IMR-90 (cell line): ENCODE measurements at regions not wholly inside any gene's neighbourhood (a gene's known extent, or its start where the extent isn't known, plus 50 kb on each side); places are given as distances from the start of the nearest gene placed in this dataset.

Experiments used
- ATAC-seq: fragments of 200-7000 bp; cut with Tn5 transposase; 2 replicates; pipeline ENCODE4 v1.9.1; 2020; ENCODE audit warnings: low read depth, mild to moderate bottlenecking, moderate library complexity
- BruUV-seq: library from RNA; stranded (reverse); fragments of 400-500 nt; replicated peaks from 2 replicates; lab custom pipeline; 2021; lab: Mats Ljungman, UMichigan
- CTCF ChIA-PET: fragments of 300-600 bp; formaldehyde crosslinking; extraction: SDS; loops from one replicate; lab custom pipeline; 2021; ENCODE audit warnings: antibody characterized with exemption; lab: Yijun Ruan, JAX
- POLR2A ChIA-PET: fragments of 300-600 bp; sonication (Branson Sonifier 250); formaldehyde crosslinking; loops from one replicate; lab custom pipeline; 2022; ENCODE audit warnings: antibody characterized with exemption; ENCODE audit not compliant: unreplicated experiment; lab: Charles Lee
- DNase-seq: peaks from one replicate; pipeline ENCODE4 v3.0.0; 2013
- H2AFZ ChIP-seq: replicated peaks from 2 replicates; pipeline ENCODE3; 2013; ENCODE audit warnings: low read length, mild to moderate bottlenecking; ENCODE audit not compliant: poor library complexity
- H2AK5ac ChIP-seq: 2 replicates; pipeline ENCODE4 v1.6.1; 2013; ENCODE audit warnings: low read depth, low read length, inconsistent platforms
- H2AK9ac ChIP-seq: replicated peaks from 2 replicates; pipeline ENCODE3; 2013; ENCODE audit warnings: mild to moderate bottlenecking, low read depth, low read length, moderate library complexity; ENCODE audit not compliant: poor library complexity
- H2BK120ac ChIP-seq: 2 replicates; pipeline ENCODE4 v1.6.1; 2013; ENCODE audit warnings: low read depth, low read length, inconsistent platforms
- H2BK15ac ChIP-seq: 3 replicates; pipeline ENCODE4 v1.6.1; 2013; ENCODE audit warnings: low read depth, low read length, inconsistent platforms
- H2BK20ac ChIP-seq: 2 replicates; pipeline ENCODE4 v1.6.1; 2013; ENCODE audit warnings: low read depth, mild to moderate bottlenecking, inconsistent platforms, low read length, moderate library complexity
- H2BK5ac ChIP-seq: 2 replicates; pipeline ENCODE4 v1.6.1; 2013; ENCODE audit warnings: mild to moderate bottlenecking, low read depth, low read length, inconsistent platforms; ENCODE audit not compliant: poor library complexity, severe bottlenecking
- H3K14ac ChIP-seq: replicated peaks from 2 replicates; pipeline ENCODE4 v1.6.1; 2013; ENCODE audit warnings: low read depth, low read length, inconsistent platforms
- H3K18ac ChIP-seq: 2 replicates; pipeline ENCODE4 v1.6.1; 2013; ENCODE audit warnings: low read depth, low read length, control low read depth
- H3K23ac ChIP-seq: 2 replicates; pipeline ENCODE4 v1.6.1; 2013; ENCODE audit warnings: low read depth, low read length, inconsistent platforms
- H3K27ac ChIP-seq: 2 replicates; pipeline ENCODE4 v1.5.1; 2013; ENCODE audit warnings: mild to moderate bottlenecking, control low read depth, low read length; ENCODE audit not compliant: insufficient read depth
- H3K27me3 ChIP-seq: 2 replicates; pipeline ENCODE4 v1.6.1; 2013; ENCODE audit warnings: low read length; ENCODE audit not compliant: control insufficient read depth, insufficient read depth
- H3K36me3 ChIP-seq: 2 replicates; pipeline ENCODE4 v1.6.1; 2013; ENCODE audit warnings: low read length, mixed read lengths; ENCODE audit not compliant: control insufficient read depth, insufficient read depth
- H3K4ac ChIP-seq: 2 replicates; pipeline ENCODE4 v1.6.1; 2013; ENCODE audit warnings: low read depth, low read length, inconsistent platforms
- H3K4me1 ChIP-seq: 2 replicates; pipeline ENCODE4 v1.6.1; 2013; ENCODE audit warnings: low read length, mixed read lengths; ENCODE audit not compliant: control insufficient read depth, insufficient read depth
- H3K4me2 ChIP-seq: 2 replicates; pipeline ENCODE4 v1.6.1; 2013; ENCODE audit warnings: low read depth, mild to moderate bottlenecking, control low read depth, low read length, moderate library complexity
- H3K4me3 ChIP-seq: 2 replicates; pipeline ENCODE4 v1.5.1; 2013; ENCODE audit warnings: low read depth, mild to moderate bottlenecking, control low read depth, low read length, moderate library complexity; ENCODE audit not compliant: insufficient read depth
- H3K56ac ChIP-seq: 2 replicates; pipeline ENCODE4 v1.6.1; 2013; ENCODE audit warnings: low read length, inconsistent platforms; ENCODE audit not compliant: insufficient read depth; ENCODE audit errors: extremely low read depth
- H3K79me1 ChIP-seq, 2 experiments: 2 replicates each; pipeline ENCODE4 v1.6.1; 2013; ENCODE audit warnings: low read length in 2 of 2, inconsistent platforms in 1 of 2, low read depth in 1 of 2
- H3K9ac ChIP-seq: 2 replicates; pipeline ENCODE4 v1.6.1; 2013; ENCODE audit warnings: low read depth, low read length, control low read depth
- H3K9me1 ChIP-seq: 2 replicates; pipeline ENCODE4 v1.6.1; 2013; ENCODE audit warnings: low read length, inconsistent platforms; ENCODE audit not compliant: insufficient read depth
- H3K9me3 ChIP-seq: 2 replicates; pipeline ENCODE4 v1.6.1; 2013; ENCODE audit warnings: low read length; ENCODE audit not compliant: control insufficient read depth, insufficient read depth
- H4K20me1 ChIP-seq: 2 replicates; pipeline ENCODE4 v1.6.1; 2013; ENCODE audit warnings: low read length, inconsistent platforms; ENCODE audit not compliant: insufficient read depth
- H4K5ac ChIP-seq: 2 replicates; pipeline ENCODE4 v1.6.1; 2013; ENCODE audit warnings: mild to moderate bottlenecking, low read depth, low read length, control low read depth
- H4K8ac ChIP-seq, 2 experiments: 2 replicates each; pipeline ENCODE4 v1.6.1; 2013; ENCODE audit warnings: low read depth in 2 of 2, low read length in 2 of 2, control low read depth in 1 of 2, inconsistent platforms in 1 of 2
- H4K91ac ChIP-seq: 2 replicates; pipeline ENCODE4 v1.6.1; 2013; ENCODE audit warnings: low read depth, low read length, inconsistent platforms; ENCODE audit not compliant: insufficient read depth
- BHLHE40 ChIP-seq: fragments of 150-350 bp; IDR thresholded peaks from 2 replicates; pipeline ENCODE4 v1.6.1; 2016; ENCODE audit warnings: mild to moderate bottlenecking, low read depth, low read length
- CEBPB ChIP-seq: IDR thresholded peaks from 2 replicates; pipeline ENCODE4 v1.6.1; 2012; ENCODE audit warnings: low read depth, low read length, improper control_type of control experiment
- CHD1 ChIP-seq: IDR thresholded peaks from 2 replicates; pipeline ENCODE4 v1.6.1; 2012; ENCODE audit warnings: low read depth, low read length, improper control_type of control experiment
- CTCF ChIP-seq: conservative IDR thresholded peaks from 2 replicates; pipeline ENCODE4 v1.5.1; 2012; ENCODE audit warnings: mild to moderate bottlenecking, low read depth, low read length, improper control_type of control experiment
- ELK1 ChIP-seq: fragments of 150-350 bp; IDR thresholded peaks from 2 replicates; pipeline ENCODE4 v1.6.1; 2016; ENCODE audit warnings: low read depth, mild to moderate bottlenecking, low read length, moderate library complexity, borderline replicate concordance
- FOS ChIP-seq: fragments of 150-350 bp; IDR thresholded peaks from 2 replicates; pipeline ENCODE4 v1.6.1; 2016; ENCODE audit warnings: low read depth, low read length
- MAFK ChIP-seq: IDR thresholded peaks from 2 replicates; pipeline ENCODE4 v1.6.1; 2012; ENCODE audit warnings: low read depth, low read length, improper control_type of control experiment
- MAZ ChIP-seq: IDR thresholded peaks from 2 replicates; pipeline ENCODE4 v1.6.1; 2012; ENCODE audit warnings: low read depth, mild to moderate bottlenecking, low read length, improper control_type of control experiment, moderate library complexity, borderline replicate concordance
- MXI1 ChIP-seq: IDR thresholded peaks from 2 replicates; pipeline ENCODE4 v1.6.1; 2012; ENCODE audit warnings: low read depth, mild to moderate bottlenecking, low read length, moderate library complexity, borderline replicate concordance
- NFE2L2 ChIP-seq: fragments of 150-350 bp; IDR thresholded peaks from 2 replicates; pipeline ENCODE4 v1.6.1; 2016; ENCODE audit warnings: low read depth, mild to moderate bottlenecking, low read length
- POLR2A ChIP-seq: IDR thresholded peaks from 2 replicates; pipeline ENCODE4 v1.6.1; 2012; ENCODE audit warnings: mild to moderate bottlenecking, low read depth, low read length
- RAD21 ChIP-seq: IDR thresholded peaks from 2 replicates; pipeline ENCODE4 v1.6.1; 2012; ENCODE audit warnings: low read length, improper control_type of control experiment
- RCOR1 ChIP-seq: IDR thresholded peaks from 2 replicates; pipeline ENCODE4 v1.6.1; 2012; ENCODE audit warnings: mild to moderate bottlenecking, low read length, improper control_type of control experiment; ENCODE audit not compliant: insufficient replicate concordance
- RFX5 ChIP-seq: IDR thresholded peaks from 2 replicates; pipeline ENCODE4 v1.8.0; 2012; ENCODE audit warnings: low read depth, mild to moderate bottlenecking, low read length, moderate library complexity
- SMC3 ChIP-seq: fragments of 150-350 bp; IDR thresholded peaks from 2 replicates; pipeline ENCODE4 v1.6.1; 2016; ENCODE audit warnings: low read depth, mild to moderate bottlenecking, antibody characterized with exemption, low read length, moderate library complexity
- USF2 ChIP-seq: fragments of 150-350 bp; IDR thresholded peaks from 2 replicates; pipeline ENCODE4 v1.6.1; 2017; ENCODE audit warnings: mild to moderate bottlenecking, antibody characterized with exemption, low read length, low read depth
- WGBS, 2 experiments: methylation state at CpG; one replicate each; pipeline versions ENCODE4 v1.1.5 to v1.1.7; 2013; ENCODE audit warnings: missing lambda C conversion rate in 2 of 2; ENCODE audit not compliant: insufficient read length in 1 of 2; ENCODE audit errors: extremely low coverage in 2 of 2; 5-methylcytosine and 5-hydroxymethylcytosine counted together
- dilution Hi-C: fragments of 300-500 bp; cut with HindIII; formaldehyde crosslinking; loops from one replicate; pipeline ENCODE4 v1.14.3; 2018; ENCODE audit warnings: low sequenced_read_pairs; ENCODE audit not compliant: unreplicated experiment
- in situ Hi-C: fragments of 300-500 bp; cut with MboI; formaldehyde crosslinking; loops from 3 replicates; pipeline ENCODE4 v1.14.3; 2019; ENCODE audit warnings: low sequenced_read_pairs, inconsistent platforms, mixed read lengths
- intact Hi-C: fragments of 100-400 bp; cut with micrococcal nuclease; formaldehyde crosslinking; loops from 2 replicates; pipeline ENCODE4 v1.10.0; 2022

- H3K4ac ChIP-seq, result no peak overlapping the region
- H2BK15ac ChIP-seq, result no peak overlapping the region
- ChIA-PET CTCF (no interaction called here), POLR2A (no interaction called here)
- dilution Hi-C loops, result no loop called here
- BruUV-seq, result no TSS peak
- ATAC-seq (no peak), DNase-seq (no peak)
- H4K20me1 ChIP-seq, result no peaks in the 10 kb centered on the region
- H3K23ac ChIP-seq, result no peak overlapping the region
- H3K79me1 ChIP-seq, result no peaks in the 10 kb centered on the region
- intact Hi-C loops, result no loop called here
- H4K8ac ChIP-seq, result no peak overlapping the region
- no peak overlapping the region for H3K4me2 ChIP-seq
- H3K18ac ChIP-seq, result no peak overlapping the region
- no peaks in the 10 kb centered on the region for H3K36me3 ChIP-seq
- no peak overlapping the region for H2BK20ac ChIP-seq
- no peak overlapping the region for H4K91ac ChIP-seq
- no peak for TF ChIP-seq NFE2L2
- TF ChIP-seq ELK1, result no peak
- TF ChIP-seq RFX5, result no peak
- no peak for TF ChIP-seq SMC3
- no peak for TF ChIP-seq MAZ
- TF ChIP-seq USF2, result no peak
- TF ChIP-seq MXI1, result no peak
- no peak for TF ChIP-seq FOS
- TF ChIP-seq MAFK, result no peak
- TF ChIP-seq BHLHE40, result no peak
- TF ChIP-seq CTCF, result no peak
- no peak for TF ChIP-seq CEBPB
- no peak for TF ChIP-seq CHD1
- no peak for TF ChIP-seq POLR2A
- no peak for TF ChIP-seq RAD21
- TF ChIP-seq RCOR1, result no peak
- H3K56ac ChIP-seq, result no peak overlapping the region
- in situ Hi-C loops, result no loop called here
- H4K5ac ChIP-seq, result no peak overlapping the region
- no peaks in the 10 kb centered on the region for H3K27me3 ChIP-seq
- H3K9me3 ChIP-seq, result peaks cover 5% of the 10 kb centered on the region
- H3K4me3 ChIP-seq, result no peak overlapping the region
- no CpG with 5 or more reads among the region's 3 CpGs for WGBS, 2 experiments
- no peak overlapping the region for H2AK5ac ChIP-seq
- H3K4me1 ChIP-seq, result no peaks in the 10 kb centered on the region
- H3K9ac ChIP-seq, result no peak overlapping the region
- no peak overlapping the region for H2BK120ac ChIP-seq
- no peak overlapping the region for H3K27ac ChIP-seq
- no peak overlapping the region for H2BK5ac ChIP-seq
- no peak overlapping the region for H3K14ac ChIP-seq
- H2AFZ ChIP-seq, result no peak overlapping the region
- no peaks in the 10 kb centered on the region for H3K9me1 ChIP-seq
- no peak overlapping the region for H2AK9ac ChIP-seq
Measured at GRCh38 chr9:24286761-24287160, 258.9 kb downstream of the IZUMO3 start.
